ENCODE measurements at regions not wholly inside any gene's neighbourhood (a gene's known extent, or its start where the extent isn't known, plus 50 kb on each side); places are given as distances from the start of the nearest gene placed in this dataset.
"Not testable (repeated sequence)": the region's sequence is repeated elsewhere in the genome, so short reads cannot be mapped to it uniquely, and the experiment has no call there.

- no peak for DNase-seq
These were observed 292.9 kb upstream of the SLC14A2 start for GRCh38 chr18:45322343-45322742.

DNA sequence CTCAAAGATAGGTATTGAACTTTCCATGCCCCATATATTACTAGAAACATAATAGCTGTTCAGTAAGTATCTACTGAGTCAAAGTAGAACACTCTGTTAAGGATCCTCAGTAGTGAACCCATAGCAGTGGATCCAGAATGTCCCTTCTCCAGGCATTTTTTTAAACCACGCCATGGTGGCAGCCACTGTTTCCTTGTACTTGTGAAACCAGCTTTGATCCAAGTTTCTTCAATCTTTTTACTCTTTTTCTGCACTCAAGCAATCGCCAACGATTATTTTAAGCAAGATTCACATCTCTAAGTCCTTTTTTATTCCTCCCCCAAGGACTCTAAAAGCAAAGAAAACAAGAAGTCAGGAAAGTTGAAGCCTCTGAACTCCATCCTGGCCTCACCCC is 291.2 kb upstream of the SLC14A2 start:
- no peak for DNase-seq

GRCh38 chr18:45324495-45325113 is 290.7 kb upstream of the SLC14A2 start:
- no peak for DNase-seq

DNA sequence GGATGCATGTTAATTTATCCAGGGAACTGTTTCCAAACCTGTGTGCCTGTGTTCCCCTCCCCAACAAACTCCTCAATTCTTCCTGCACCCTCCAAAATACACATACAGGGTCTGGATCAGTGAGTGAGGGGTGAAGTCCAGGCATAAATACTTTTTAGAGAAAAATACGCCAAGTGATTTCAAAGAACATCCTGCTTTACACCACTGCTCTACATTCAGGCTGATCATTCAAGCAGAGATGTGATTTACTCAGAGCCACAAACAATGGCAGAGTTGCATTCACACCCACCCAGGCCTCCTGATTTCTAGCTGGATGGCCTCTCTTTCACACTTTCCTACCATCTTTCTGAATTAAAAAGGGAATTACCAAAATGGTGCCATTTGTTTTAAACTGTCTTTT is 289.5 kb upstream of the SLC14A2 start:
- DNase-seq = no peak

DNA sequence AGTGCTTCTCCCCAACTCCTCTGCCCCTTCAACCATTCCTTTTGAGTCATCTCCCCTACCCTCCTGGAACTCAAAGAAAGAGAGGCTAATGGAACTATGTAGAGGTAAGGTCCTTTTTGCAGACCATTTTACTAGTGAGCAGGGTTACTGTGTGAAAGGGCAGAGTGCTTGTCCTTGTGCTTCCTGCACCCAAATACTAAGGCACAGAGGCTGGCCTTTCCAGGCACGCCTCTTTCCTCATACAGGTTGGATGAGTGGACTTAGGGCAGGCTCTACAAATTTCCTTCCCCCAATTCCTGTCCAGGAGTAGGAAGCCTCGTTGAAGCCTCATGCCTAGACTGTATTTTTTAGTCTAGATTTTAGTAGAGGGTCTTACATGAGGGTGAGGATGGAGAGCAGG is 288.8 kb upstream of the SLC14A2 start:
- no peak for DNase-seq

GRCh38 chr18:45328296-45328695 is 287.0 kb upstream of the SLC14A2 start:
- DNase-seq = no peak

DNA sequence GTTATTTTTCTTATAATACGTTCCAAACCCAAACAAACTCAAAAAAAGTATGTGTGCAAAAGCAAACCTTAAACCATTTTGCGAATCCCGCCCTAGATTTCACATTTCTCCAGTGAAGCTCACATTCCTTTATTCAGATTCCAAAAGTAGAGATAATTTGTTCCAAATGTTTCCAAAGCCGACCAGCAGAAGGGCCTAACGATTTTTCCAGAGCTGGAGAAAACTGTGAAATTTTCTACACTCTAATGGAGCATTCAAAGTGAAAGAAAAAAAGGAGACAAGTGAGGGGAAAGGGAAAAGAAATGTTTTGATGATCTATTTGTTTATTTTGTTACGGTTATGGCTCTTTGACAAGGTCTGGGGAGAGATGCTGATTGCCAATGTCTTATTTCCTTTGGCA is 286.5 kb upstream of the SLC14A2 start:
- DNase-seq = no peak

DNA sequence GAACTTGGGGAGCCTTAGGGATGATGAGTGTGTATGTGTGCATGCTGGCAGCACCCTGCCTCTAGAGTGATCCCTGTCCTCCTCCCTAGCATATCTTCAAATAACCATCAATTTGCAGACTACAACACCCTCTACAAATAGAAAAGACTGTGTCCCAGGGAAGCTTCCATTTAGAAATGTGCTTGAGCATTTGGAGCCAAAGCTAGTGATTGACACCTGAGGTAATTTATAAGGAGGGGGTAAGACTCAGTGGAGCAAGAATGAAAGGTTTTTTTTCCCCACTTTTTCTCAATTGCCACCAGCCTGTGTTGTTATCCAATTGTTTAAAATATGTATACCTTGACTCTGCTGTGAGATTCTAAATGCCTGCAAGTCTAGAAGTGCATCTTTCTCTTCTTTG is 286.0 kb upstream of the SLC14A2 start:
- no peak for DNase-seq

GRCh38 chr18:45330170-45330594 is 285.1 kb upstream of the SLC14A2 start:
- no peak for DNase-seq

DNA sequence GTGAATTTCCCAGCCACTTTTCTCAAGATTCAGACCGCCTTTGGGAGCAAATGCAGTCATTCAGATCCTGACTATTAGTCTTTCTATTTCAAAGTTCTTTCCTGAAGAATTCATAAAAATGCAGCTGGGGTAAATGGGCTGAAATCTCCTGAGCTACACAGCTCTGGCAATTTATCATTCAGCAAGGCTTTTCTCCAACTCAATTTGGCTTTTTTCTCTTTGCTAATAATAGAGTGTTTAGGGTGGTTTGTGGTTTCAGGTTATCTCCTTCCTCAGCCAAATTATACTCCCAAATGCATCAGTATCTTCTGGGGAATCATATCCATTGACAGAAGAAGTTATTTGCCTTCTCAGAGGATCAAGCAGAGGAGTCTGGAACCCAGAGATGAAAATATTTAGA is 282.4 kb upstream of the SLC14A2 start:
- DNase-seq = no peak

DNA sequence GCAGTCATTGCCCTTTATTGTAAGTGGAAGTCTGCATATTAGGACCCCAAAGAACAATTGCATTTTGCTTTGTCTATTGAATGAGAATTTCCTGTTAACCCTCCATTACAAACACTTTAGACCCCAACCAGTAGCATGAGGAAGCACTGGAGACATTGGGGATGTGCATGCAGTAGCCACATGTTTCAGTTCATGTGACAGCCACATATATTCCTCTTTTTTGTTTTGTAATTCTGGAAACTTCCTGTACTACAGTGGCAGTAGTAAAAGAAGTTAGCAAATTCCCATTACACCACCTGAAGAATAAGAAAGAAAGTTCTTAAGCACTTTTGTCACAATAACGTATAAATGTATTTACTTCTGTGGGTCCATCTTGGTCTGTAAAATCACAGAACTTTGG is 281.1 kb upstream of the SLC14A2 start:
- no peak for DNase-seq

DNA sequence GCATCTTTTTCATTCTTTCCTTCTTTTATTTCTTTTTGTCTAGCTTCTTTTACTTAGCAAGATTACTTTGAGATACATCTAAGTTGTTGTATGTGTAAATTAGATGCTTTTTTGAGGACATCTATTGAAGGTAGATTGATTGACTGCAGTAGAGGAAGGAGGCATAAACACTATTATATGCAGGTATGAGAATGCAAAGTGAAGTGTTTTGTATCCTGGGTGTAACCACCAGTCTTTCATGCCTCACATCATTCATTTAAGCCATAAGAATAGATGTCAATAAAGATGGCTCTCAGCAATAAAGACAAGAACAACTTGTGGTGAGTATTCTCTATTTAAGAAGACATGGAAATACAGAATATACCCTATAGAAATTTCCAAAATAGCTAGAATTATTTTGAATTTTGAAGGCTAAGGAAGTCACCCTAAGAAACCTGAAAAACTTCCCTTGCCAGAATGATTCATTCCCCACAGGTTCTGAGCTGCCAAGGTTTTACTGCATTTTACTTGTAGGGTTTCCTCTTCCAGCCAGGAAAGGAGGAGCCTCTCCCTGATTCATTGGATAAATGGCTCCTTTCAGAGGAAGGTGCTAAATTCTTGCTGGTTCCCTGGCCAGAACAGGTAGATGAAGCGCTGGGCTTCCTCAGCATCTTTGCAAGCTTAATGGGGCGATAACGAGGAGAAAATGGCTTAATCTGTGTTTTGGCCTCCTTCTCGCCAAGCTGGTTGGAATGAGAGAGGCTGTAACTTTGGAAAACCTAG is 279.8 kb upstream of the SLC14A2 start:
- DNase-seq = no peak

GRCh38 chr18:45336448-45336847 is 278.8 kb upstream of the SLC14A2 start:
- no peak for DNase-seq

- no peak for DNase-seq
These were observed 277.8 kb upstream of the SLC14A2 start for GRCh38 chr18:45337477-45337876.

- no peak for DNase-seq
These were observed 275.3 kb upstream of the SLC14A2 start for GRCh38 chr18:45339810-45340550.

GRCh38 chr18:45340884-45341283 is 274.4 kb upstream of the SLC14A2 start:
- DNase-seq = no peak

- DNase-seq = no peak
These were observed 273.8 kb upstream of the SLC14A2 start for GRCh38 chr18:45341454-45341853.

GRCh38 chr18:45342166-45342565 is 273.1 kb upstream of the SLC14A2 start:
- no peak for DNase-seq

DNA sequence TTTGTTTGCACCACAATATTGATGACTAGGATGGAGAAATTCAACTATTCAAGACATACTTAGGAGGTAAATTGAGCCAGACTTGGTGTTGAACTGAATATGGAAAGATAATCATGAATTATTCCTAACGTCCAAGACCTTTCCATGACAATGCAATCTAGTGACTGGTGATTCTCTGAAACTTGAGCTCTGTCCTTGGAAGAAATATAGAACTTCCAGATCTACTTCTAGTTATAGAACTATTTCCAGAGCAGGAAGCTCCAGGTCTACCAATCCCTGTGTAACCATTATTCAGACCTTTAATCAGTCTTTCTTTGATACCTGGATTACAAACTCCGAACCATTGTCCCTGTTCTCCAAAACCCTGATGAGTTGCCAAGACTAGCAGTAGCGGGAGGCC is 272.6 kb upstream of the SLC14A2 start:
- DNase-seq = no peak

- DNase-seq = no peak
These were observed 271.9 kb upstream of the SLC14A2 start for GRCh38 chr18:45343365-45343764.

- DNase-seq = not testable (repeated sequence)
These were observed 270.6 kb upstream of the SLC14A2 start for GRCh38 chr18:45344680-45345079.

GRCh38 chr18:45349019-45349418 is 266.3 kb upstream of the SLC14A2 start:
- no peak for DNase-seq

- DNase-seq = no peak
These were observed 265.8 kb upstream of the SLC14A2 start for GRCh38 chr18:45349467-45349866.
